Head of caudate nucleus (tissue), 42 donors: ENCODE measurements at regions not wholly inside any gene's neighbourhood (a gene's known extent, or its start where the extent isn't known, plus 50 kb on each side); places are given as distances from the start of the nearest gene placed in this dataset.
"Not testable (repeated sequence)": the region's sequence is repeated elsewhere in the genome, so short reads cannot be mapped to it uniquely, and the experiment has no call there.

Source experiments
- DNase-seq, 42 donors: peaks; one replicate each; pipeline versions ENCODE4 v3.0.0 to v3.0.0-alpha.2; 2020 to 2021; ENCODE audit warnings: mixed read lengths in 7 of 42
- intact Hi-C: fragments of 100-400 bp; cut with DNase I; formaldehyde crosslinking; loops from one replicate; pipeline ENCODE4 v1.15.0; 2022

DNA sequence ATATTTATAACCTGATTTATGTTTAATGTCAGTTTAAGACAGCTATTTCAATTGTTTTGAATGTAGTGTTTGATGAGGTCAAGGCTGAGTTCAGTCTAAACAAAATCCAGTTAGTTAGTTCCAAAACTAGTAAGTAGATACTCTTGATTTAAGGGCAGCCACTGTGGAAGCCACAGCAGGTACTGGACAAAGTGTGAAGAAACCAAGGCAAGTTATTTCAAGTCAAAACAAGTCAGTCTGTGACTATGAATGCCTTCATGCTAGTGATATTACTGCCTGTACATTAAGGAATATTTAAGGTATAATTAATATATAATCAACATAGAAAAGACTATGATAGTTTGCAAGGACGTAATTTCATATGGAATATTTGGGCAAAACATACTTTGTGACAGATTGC lies 362.3 kb downstream of the DMRTA1 start:
- intact Hi-C loops: no loop called here
- DNase-seq: no peak

DNA sequence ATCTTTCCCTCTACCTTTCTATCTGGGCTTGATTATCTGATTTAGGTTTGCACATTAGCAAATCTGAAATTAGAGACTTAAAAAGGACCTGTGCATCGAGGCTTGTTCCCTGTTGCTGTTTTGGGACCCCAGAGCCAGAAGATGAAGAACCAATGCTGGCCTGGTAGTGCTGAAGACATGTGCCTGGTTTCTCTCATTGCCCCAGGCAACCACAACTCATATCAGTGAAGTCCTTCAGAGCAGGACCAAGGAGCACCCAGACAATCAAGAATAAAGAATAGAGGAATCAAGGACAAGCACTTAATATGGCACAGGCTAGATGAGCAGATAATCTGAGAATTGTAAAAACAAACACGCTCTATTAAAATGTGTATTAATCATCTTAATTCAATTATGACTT lies 362.7 kb downstream of the DMRTA1 start:
- DNase-seq: no peak
- intact Hi-C loops: no loop called here

- intact Hi-C loops: no loop called here
- DNase-seq: peak in 3 of 42 donors; percentile 13 to 19 (median 14)
These were observed 366.9 kb downstream of the DMRTA1 start for GRCh38 chr9:22813529-22813928.

GRCh38 chr9:22815246-22815645 lies 368.6 kb downstream of the DMRTA1 start:
- intact Hi-C loops: no loop called here
- DNase-seq: no peak

DNA sequence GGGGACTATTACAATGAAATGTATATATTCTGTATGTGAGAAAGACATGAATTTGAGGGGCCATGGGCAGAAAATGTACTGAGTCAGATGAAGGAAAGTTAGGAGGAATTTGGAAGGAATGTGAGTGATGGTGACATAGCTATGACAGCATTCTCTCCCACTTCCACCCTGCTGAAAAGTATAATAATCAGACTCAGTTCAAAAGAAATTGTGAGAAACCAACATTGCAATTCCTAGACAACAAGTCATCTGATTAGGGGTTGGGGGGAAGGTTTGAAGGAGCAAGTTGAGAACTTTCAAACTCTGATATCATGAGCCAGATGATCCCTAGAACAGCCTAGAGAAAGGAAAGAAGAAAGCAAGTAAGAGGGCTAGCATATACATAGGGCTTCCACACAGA lies 370.6 kb downstream of the DMRTA1 start:
- no peak for DNase-seq
- intact Hi-C loops: no loop called here

DNA sequence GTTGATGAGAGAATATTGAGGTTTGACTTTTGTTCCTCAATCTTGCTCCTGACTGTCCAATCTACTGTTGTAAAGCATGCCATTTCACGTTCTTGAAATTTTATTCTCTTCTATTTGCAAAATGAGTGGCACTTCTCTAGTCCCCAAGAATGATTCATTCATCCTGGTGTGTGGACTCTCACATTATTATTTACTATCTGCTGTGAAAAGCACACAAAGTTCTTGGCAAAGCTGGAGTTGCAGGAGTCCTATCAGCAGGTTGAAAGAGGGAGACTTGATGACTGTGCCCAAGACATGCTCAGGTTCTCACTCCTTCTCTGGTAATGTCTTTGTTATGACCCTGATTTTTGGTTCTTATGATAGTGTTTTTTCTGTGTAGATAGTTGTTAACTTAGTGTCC lies 382.6 kb downstream of the DMRTA1 start:
- intact Hi-C loops: no loop called here
- no peak for DNase-seq

- DNase-seq: no peak
These were observed 391.6 kb downstream of the DMRTA1 start for GRCh38 chr9:22838266-22838665.

GRCh38 chr9:22840641-22841040 lies 394.0 kb downstream of the DMRTA1 start:
- DNase-seq: no peak
- intact Hi-C loops: no loop called here

More at GRCh38 chr9:22838266-22838665, 391.6 kb downstream of the DMRTA1 start:
- intact Hi-C loops: no loop called here

GRCh38 chr9:22845243-22845642 lies 398.6 kb downstream of the DMRTA1 start:
- DNase-seq, intact Hi-C loops: not testable (repeated sequence)

- DNase-seq: no peak
- intact Hi-C loops: no loop called here
These were observed 409.4 kb downstream of the DMRTA1 start for GRCh38 chr9:22855980-22856379.

- intact Hi-C loops: no loop called here
These were observed 410.7 kb downstream of the DMRTA1 start for GRCh38 chr9:22857316-22857715.

DNA sequence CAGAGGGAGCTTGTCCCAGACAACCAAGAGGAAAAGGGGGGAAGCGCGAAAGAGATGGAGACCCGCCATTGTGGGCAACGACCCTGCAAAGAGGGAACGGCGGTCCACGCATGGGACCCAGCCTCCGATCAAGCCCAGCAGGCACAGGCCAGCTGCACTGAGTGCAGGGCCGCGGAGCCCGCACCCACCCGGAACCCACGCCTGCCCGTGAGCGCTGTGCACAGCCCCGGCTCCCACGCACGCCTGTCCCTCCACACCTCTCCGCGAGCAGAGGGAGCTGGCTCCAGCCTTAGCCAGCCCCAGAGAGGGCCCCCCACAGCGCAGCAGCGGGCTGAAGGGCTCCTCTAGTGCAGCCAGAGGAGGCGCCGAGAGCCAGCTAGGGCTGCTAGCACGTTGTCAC lies 416.5 kb downstream of the DMRTA1 start:
- no peak for DNase-seq
- intact Hi-C loops: loop anchor here (10.0 kb wide), 1 partner anchor 152 kb away; no protein-coding TSS in a partner anchor

More at GRCh38 chr9:22857316-22857715, 410.7 kb downstream of the DMRTA1 start:
- DNase-seq: no peak

DNA sequence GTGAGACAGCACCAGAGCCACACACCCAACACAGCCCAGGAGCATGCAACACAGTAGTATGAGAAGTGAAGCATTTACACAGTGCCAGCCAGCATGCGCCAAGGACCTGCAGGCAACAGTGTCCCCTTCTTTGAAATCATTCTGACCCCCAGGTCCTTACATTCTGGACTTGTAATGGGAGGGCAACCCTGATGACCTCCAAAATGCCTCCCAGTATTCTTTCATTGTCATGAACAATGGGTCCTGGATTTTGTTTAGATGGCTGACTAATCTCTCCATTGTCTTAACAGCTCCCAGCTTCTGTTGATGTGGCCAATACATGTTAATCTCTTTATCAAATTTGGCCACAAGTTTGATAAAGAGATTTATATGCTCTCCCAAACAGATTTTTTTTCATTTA lies 417.1 kb downstream of the DMRTA1 start:
- intact Hi-C loops: loop anchor here (10.0 kb wide), 1 partner anchor 151 kb away; no protein-coding TSS in a partner anchor
- no peak for DNase-seq

DNA sequence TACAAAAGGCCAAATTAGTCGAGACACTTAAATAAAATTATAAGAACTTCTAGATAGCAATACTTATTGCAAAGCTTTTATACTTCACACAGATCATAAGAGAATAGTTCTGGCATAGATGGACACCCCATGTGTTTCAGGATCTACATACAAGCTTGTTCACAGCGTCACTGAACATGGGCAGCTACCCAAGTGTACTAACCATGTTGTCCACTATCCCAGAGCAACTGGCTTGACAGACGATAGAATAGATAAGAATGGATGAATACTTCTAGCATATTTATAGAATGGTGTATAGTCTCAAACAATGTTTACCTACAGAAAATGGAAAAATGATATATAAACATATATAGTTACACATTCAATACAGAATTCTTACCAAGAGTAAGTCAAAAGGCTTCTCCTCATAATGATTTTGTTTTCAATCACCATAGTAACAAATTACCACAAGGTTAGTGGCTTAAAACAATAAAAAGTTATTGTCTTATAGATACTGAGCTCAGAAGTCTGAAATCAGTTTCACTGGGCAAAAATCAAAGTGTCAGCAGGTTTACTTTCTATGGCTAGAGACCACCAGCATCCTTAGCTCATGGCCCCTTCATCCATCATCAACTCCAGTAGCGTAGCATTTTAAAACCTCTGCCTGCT lies 446.7 kb downstream of the DMRTA1 start:
- intact Hi-C loops: no loop called here
- no peak for DNase-seq

GRCh38 chr9:22898591-22898990 lies 452.0 kb downstream of the DMRTA1 start:
- intact Hi-C loops: no loop called here
- no peak for DNase-seq

DNA sequence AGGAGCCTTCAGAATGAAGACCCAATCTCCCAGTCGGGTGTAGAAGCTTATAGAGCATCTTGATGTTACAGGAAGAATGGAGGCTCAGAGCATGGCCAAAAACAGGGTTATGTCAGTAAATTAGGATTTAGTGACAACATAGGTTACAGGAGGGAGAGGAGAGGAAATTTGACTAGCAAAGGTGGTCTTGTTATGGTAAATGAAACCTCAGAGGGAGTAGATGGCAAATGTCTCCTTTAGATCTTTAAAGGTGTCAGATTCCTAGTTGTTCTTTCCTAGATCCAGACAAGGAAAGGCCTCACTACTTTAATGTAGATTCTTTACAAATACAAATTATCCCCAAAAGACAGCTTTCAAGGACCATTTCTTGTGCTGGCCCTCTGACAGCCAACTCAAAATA lies 465.0 kb downstream of the DMRTA1 start:
- no peak for DNase-seq
- intact Hi-C loops: no loop called here

GRCh38 chr9:22913026-22913425 lies 466.4 kb downstream of the DMRTA1 start:
- no peak for DNase-seq
- intact Hi-C loops: no loop called here

DNA sequence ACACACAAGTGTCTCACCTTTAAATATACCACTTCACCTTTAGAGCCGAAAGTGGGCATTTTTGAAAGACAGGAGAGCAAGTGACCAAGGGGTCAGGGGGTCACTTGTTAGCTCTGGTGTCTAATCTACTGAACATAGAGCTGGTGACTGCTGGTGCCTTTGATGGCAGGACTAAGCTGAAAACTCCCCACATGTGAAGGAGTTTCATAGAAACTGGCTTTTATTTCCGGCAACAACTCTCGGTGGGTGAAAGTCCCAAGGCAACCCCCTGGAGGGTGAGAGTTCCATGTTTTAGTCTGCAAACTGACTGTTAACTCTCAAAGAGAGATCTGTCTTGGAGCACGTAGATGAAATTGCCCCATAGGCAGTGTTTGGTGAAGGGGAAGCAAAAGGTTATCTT lies 466.9 kb downstream of the DMRTA1 start:
- intact Hi-C loops: no loop called here
- no peak for DNase-seq

DNA sequence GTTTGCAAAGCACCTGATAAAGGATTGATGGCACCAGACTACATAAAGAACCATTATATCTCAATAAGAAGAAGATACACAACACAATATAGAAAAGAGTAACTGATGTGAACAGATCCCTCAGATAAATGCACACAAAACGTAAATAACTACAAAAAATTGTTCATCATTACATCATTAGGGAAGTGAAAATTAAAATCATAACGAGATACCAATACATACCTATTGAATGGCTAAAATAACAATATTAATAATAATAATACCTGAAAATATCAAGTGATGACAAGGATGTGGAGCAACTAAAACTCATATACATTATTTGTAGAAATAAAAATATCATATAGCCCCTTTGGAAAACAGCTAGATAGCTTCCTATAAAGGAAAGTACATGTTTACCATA lies 469.5 kb downstream of the DMRTA1 start:
- DNase-seq: no peak
- intact Hi-C loops: no loop called here

- intact Hi-C loops: no loop called here
- no peak for DNase-seq
These were observed 472.8 kb downstream of the DMRTA1 start for GRCh38 chr9:22919423-22919822.

- no peak for DNase-seq
- intact Hi-C loops: no loop called here
These were observed 475.1 kb downstream of the DMRTA1 start for GRCh38 chr9:22921742-22922141.

DNA sequence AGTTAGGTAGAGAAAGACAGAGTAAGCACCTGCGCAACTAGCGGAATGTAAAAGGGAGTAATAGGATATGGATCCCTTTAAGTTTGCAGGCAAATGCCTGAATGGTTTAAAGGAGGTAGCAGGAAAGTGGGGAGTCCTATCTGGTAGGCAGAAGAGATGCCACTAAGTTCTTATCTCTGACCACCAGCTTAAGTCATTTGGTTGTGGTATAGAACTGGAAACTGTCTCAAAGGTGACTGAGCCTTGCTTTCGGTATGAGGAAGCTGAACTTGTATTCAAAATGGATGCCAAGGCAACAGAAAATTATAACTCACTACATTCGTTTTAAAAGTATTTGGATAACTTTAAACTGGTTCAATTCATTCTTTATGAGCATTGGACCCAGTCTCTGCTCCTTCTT lies 475.6 kb downstream of the DMRTA1 start:
- intact Hi-C loops: no loop called here
- DNase-seq: no peak
